GM12873 (cell line): ENCODE measurements at regions not wholly inside any gene's neighbourhood (a gene's known extent, or its start where the extent isn't known, plus 50 kb on each side); places are given as distances from the start of the nearest gene placed in this dataset.

Experiments used
- TF ChIP-seq, protein P1 (sequence below): IDR thresholded peaks from 2 replicates; pipeline ENCODE4 v1.5.1; 2012; ENCODE audit warnings: low read depth, mild to moderate bottlenecking, moderate library complexity, low read length, control low read depth; ENCODE audit not compliant: insufficient read depth; ENCODE audit errors: missing control alignments

GRCh38 chr21:20735257-20735656, 263.0 kb upstream of the NCAM2 start:
- TF ChIP-seq, protein P1, sequence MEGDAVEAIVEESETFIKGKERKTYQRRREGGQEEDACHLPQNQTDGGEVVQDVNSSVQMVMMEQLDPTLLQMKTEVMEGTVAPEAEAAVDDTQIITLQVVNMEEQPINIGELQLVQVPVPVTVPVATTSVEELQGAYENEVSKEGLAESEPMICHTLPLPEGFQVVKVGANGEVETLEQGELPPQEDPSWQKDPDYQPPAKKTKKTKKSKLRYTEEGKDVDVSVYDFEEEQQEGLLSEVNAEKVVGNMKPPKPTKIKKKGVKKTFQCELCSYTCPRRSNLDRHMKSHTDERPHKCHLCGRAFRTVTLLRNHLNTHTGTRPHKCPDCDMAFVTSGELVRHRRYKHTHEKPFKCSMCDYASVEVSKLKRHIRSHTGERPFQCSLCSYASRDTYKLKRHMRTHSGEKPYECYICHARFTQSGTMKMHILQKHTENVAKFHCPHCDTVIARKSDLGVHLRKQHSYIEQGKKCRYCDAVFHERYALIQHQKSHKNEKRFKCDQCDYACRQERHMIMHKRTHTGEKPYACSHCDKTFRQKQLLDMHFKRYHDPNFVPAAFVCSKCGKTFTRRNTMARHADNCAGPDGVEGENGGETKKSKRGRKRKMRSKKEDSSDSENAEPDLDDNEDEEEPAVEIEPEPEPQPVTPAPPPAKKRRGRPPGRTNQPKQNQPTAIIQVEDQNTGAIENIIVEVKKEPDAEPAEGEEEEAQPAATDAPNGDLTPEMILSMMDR: no peak

DNA sequence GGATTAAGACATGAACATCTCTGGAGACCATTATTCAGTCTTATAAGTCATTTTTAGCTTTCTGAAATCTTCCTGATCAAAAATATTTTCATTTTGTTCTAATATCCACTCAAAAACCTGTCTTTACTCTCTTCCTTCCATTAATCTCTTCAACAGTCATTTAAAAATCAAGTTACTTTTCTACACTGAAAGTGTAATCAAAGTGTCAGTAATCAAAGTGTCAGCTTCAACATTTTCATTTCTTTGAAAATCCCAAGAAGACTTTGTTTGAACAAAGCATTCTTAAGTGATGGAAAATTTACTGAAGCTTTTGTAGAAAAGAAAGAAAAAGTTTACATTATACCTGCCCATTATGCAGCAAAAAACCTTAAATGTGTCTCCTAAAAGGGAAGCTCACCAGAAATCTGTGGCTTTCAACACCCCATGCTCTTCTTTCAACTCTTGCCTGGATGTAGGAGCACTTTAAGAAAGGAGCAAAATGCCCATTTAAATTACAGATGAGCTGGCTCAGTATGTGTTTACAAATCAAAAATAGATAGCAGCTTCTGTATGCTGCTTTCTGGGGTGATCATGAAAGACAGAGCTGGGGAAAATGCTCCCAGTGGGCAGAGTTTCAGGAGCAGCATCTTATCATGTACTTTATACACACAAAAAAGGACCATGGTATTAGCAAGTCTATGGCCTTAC, 260.8 kb upstream of the NCAM2 start:
- TF ChIP-seq, protein P1: no peak

- TF ChIP-seq, protein P1: no peak
Measured at GRCh38 chr21:20739421-20739820, 258.8 kb upstream of the NCAM2 start.

DNA sequence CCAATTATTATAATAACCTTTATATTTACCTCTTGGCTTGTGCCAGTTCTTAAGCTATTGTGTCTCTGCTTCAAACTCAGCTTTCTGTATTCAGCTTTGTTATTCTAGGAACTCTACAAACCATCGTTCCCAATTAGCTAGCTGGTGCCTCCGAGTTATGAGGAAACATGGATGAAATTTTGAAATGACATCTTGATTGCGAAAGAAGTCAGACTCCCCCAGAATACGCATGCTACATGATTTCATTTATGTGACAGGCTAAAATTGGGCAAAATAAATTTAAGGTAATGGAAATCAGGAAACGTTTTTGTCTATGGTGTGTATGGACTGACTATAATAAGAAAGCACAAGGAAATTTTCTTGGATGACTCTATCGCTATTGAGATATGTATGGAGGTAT, 256.8 kb upstream of the NCAM2 start:
- TF ChIP-seq, protein P1: no peak

DNA sequence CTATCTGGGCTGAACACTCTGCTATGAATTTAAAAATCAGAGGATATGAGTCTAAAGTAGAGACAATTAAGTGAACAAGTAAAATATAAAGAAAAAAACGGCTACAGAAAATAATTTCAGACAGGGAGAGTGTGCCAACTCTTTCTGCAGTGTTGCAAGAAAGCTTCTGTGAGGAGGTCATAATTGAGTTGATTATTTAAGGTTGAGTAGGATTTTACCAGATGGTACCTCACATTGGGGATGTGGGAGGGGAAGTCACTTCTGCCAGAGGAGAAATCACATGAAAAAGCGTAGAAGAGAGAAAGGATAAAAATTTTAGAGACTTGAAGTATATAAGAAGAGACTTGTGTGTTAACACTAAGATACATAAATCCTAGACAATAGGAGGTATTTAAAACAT, 238.0 kb upstream of the NCAM2 start:
- TF ChIP-seq, protein P1: no peak

DNA sequence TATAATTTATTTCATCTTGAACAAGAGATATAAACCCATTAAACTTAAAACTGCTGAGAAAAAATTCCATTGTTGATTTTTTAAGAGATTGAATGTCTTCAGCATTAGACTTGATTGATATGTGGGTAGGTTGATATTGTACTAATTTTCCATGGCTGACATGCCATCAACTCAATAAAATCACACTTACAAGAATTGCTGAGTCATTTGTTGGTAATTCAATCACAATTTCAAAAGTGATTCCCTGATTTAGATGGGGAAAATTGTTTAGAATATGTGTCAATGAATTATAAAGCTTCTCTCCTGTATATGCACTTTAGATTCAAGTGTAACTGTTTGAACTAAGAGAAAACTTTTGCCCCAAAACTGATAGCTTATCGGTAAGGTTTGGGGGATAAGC, 223.5 kb upstream of the NCAM2 start:
- TF ChIP-seq, protein P1: no peak

DNA sequence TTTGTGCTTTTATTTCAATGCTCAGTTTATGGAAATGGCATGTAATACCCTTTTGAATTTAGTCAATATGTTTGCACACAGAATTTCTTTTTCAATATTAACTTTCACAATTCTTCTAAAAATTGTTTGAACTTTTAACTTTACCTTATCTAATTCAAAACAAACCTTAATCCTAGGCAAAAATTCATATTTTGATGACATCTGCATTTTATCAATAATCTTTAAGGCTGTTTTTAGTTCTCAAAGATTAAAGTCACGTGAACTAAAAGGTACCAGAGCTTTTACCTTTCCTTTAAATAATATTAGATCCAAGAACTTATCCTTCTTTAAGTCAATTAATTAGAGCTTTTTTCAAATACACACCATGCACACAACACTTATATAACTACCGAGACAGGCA, 218.9 kb upstream of the NCAM2 start:
- TF ChIP-seq, protein P1: no peak
